Retinal pigment epithelial cell (primary cell): ENCODE measurements at regions not wholly inside any gene's neighbourhood (a gene's known extent, or its start where the extent isn't known, plus 50 kb on each side); places are given as distances from the start of the nearest gene placed in this dataset.

Experiments
- DNase-seq: peaks from one replicate; pipeline ENCODE4 v3.0.0-alpha.2; 2010; ENCODE audit warnings: low read depth
- H3K4me3 ChIP-seq: 2 replicates; pipeline ENCODE4 v1.5.1; 2011; ENCODE audit warnings: mild to moderate bottlenecking, low read length, control low read depth, moderate library complexity
- CTCF ChIP-seq: conservative IDR thresholded peaks from 2 replicates; pipeline ENCODE4 v1.5.1; 2011; ENCODE audit warnings: low read depth, low read length, control low read depth, inconsistent platforms

GRCh38 chr5:109943701-109944235, 254.0 kb downstream of the MAN2A1 start:
- no peak for TF ChIP-seq CTCF

GRCh38 chr5:109944461-109944860, 254.7 kb downstream of the MAN2A1 start:
- no peak for TF ChIP-seq CTCF
- no peak overlapping the region for H3K4me3 ChIP-seq
- no peak for DNase-seq

More at GRCh38 chr5:109943701-109944235, 254.0 kb downstream of the MAN2A1 start:
- no peak for DNase-seq
- no peak overlapping the region for H3K4me3 ChIP-seq

GRCh38 chr5:109945097-109945678, 255.5 kb downstream of the MAN2A1 start:
- TF ChIP-seq CTCF = no peak
- no peak overlapping the region for H3K4me3 ChIP-seq
- DNase-seq = no peak

- no peak for DNase-seq
- TF ChIP-seq CTCF = no peak
Observed at GRCh38 chr5:109945723-109946480, 256.2 kb downstream of the MAN2A1 start.

GRCh38 chr5:109946610-109947009, 256.9 kb downstream of the MAN2A1 start:
- H3K4me3 ChIP-seq = no peak overlapping the region
- DNase-seq = no peak
- TF ChIP-seq CTCF = no peak

More at GRCh38 chr5:109945723-109946480, 256.2 kb downstream of the MAN2A1 start:
- no peak overlapping the region for H3K4me3 ChIP-seq

GRCh38 chr5:109947667-109948066, 257.9 kb downstream of the MAN2A1 start:
- no peak for DNase-seq
- H3K4me3 ChIP-seq = no peak overlapping the region
- no peak for TF ChIP-seq CTCF
